WI38 (cell line): ENCODE measurements at regions not wholly inside any gene's neighbourhood (a gene's known extent, or its start where the extent isn't known, plus 50 kb on each side); places are given as distances from the start of the nearest gene placed in this dataset.

Experiments used
- H3K4me3 ChIP-seq: 2 replicates; pipeline ENCODE4 v1.5.1; 2011; ENCODE audit warnings: low read depth, mild to moderate bottlenecking, control low read depth, low read length
- CTCF ChIP-seq: IDR thresholded peaks from 2 replicates; pipeline ENCODE4 v1.5.1; 2012; ENCODE audit warnings: low read depth, mild to moderate bottlenecking, control low read depth, low read length

GRCh38 chr6:141657812-141658211 is 474.9 kb upstream of the GJE1 start:
- H3K4me3 ChIP-seq = no peak overlapping the region

GRCh38 chr6:141653590-141653989 is 479.1 kb upstream of the GJE1 start:
- H3K4me3 ChIP-seq = no peak overlapping the region
- no peak for TF ChIP-seq CTCF

More at GRCh38 chr6:141657812-141658211, 474.9 kb upstream of the GJE1 start:
- no peak for TF ChIP-seq CTCF

GRCh38 chr6:141641951-141642350 is 490.8 kb upstream of the GJE1 start:
- TF ChIP-seq CTCF = no peak
- no peak overlapping the region for H3K4me3 ChIP-seq

GRCh38 chr6:141641406-141641805 is 491.3 kb upstream of the GJE1 start:
- TF ChIP-seq CTCF = no peak
- H3K4me3 ChIP-seq = no peak overlapping the region

GRCh38 chr6:141635621-141636020 is 497.1 kb upstream of the GJE1 start:
- TF ChIP-seq CTCF = no peak
- H3K4me3 ChIP-seq = no peak overlapping the region

- TF ChIP-seq CTCF = no peak
- H3K4me3 ChIP-seq = no peak overlapping the region
Measured at GRCh38 chr6:141634269-141634668, 498.5 kb upstream of the GJE1 start.

GRCh38 chr6:141624301-141624700 is 508.4 kb upstream of the GJE1 start:
- H3K4me3 ChIP-seq = no peak overlapping the region
- no peak for TF ChIP-seq CTCF
